HCT116 (cell line): ENCODE measurements at regions not wholly inside any gene's neighbourhood (a gene's known extent, or its start where the extent isn't known, plus 50 kb on each side); places are given as distances from the start of the nearest gene placed in this dataset.

Experiments used
- ATAC-seq: fragments of 200-7000 bp; cut with Tn5 transposase; 2 replicates; pipeline ENCODE4 v1.9.1; 2020; ENCODE audit warnings: mild to moderate bottlenecking, moderate library complexity
- BruUV-seq: library from RNA; stranded (reverse); fragments of 400-500 nt; replicated peaks from 2 replicates; lab custom pipeline; 2021; lab: Mats Ljungman, UMichigan
- CTCF ChIA-PET: fragments of 300-600 bp; sonication (Branson Sonifier 250); formaldehyde crosslinking; loops from one replicate; lab custom pipeline; 2021; ENCODE audit warnings: antibody characterized with exemption; lab: Charles Lee
- POLR2A ChIA-PET: fragments of 300-600, 350-600 bp; sonication (Branson Sonifier 250); formaldehyde crosslinking; loops from one replicate; lab custom pipeline; 2021; ENCODE audit warnings: antibody characterized with exemption; lab: Charles Lee
- RAD21 ChIA-PET, 2 experiments: fragments of 300-600 bp; sonication (Branson Sonifier 250); formaldehyde crosslinking; loops; one replicate each; lab custom pipeline; 2023; ENCODE audit warnings: low total read pairs in 2 of 2; ENCODE audit not compliant: uncharacterized antibody in 2 of 2, unreplicated experiment in 2 of 2, low non-redundant PET in 1 of 2; lab: Charles Lee
- DNase-seq: peaks from one replicate; pipeline ENCODE4 v3.0.0-alpha.2; 2010; ENCODE audit warnings: low read depth, low spot score
- H2AFZ ChIP-seq: fragments of 200-600 bp; shearing (Covaris generic), sonication (generic); 2 replicates; pipeline ENCODE4 v1.6.1; 2017; ENCODE audit warnings: low read depth, mixed run types, mixed read lengths, antibody characterized with exemption, low read length; ENCODE audit not compliant: poor library complexity, severe bottlenecking
- H3K27ac ChIP-seq: 2 replicates; pipeline ENCODE4 v1.5.1; 2012; ENCODE audit warnings: low read depth, low read length
- H3K27me3 ChIP-seq: fragments of 200-600 bp; sonication (generic); 2 replicates; pipeline ENCODE4 v1.6.1; 2016; ENCODE audit warnings: mixed run types, low read length, mixed read lengths; ENCODE audit not compliant: insufficient read depth
- H3K36me3 ChIP-seq, 2 experiments: fragments of 200-500 bp in 1 of 2; fragments of 200-600 bp in 1 of 2; sonication (Bioruptor generic) in 1 of 2; sonication (generic) in 1 of 2; 2 replicates each; pipeline versions ENCODE4 v1.5.1 to v1.6.1; 2014 to 2016; ENCODE audit warnings: low read length in 2 of 2, inconsistent platforms in 1 of 2, mixed read lengths in 1 of 2, mixed run types in 1 of 2; ENCODE audit not compliant: insufficient read depth in 2 of 2, control insufficient read depth in 1 of 2
- H3K4me1 ChIP-seq, 2 experiments: fragments of 200-600 bp in 1 of 2; sonication (generic) in 1 of 2; 2 replicates each; pipeline versions ENCODE4 v1.5.1 to v1.6.1; 2012 to 2017; ENCODE audit warnings: low read length in 2 of 2, inconsistent platforms in 1 of 2, mild to moderate bottlenecking in 1 of 2, mixed read lengths in 1 of 2, mixed run types in 1 of 2, moderate library complexity in 1 of 2; ENCODE audit not compliant: insufficient read depth in 2 of 2, control insufficient read depth in 1 of 2
- H3K4me2 ChIP-seq: fragments of 200-600 bp; sonication (generic); 2 replicates; pipeline ENCODE4 v1.6.1; 2017; ENCODE audit warnings: mixed run types, low read length, mixed read lengths
- H3K4me3 ChIP-seq, 2 experiments: fragments of 200-600 bp in 1 of 2; sonication (generic) in 1 of 2; replicated peaks in 1 of 2; 2 replicates each; pipeline ENCODE4 v1.5.1; 2011 to 2016; ENCODE audit warnings: low read length in 2 of 2, control low read depth in 1 of 2, low read depth in 1 of 2, mild to moderate bottlenecking in 1 of 2, mixed read lengths in 1 of 2, mixed run types in 1 of 2
- H3K79me2 ChIP-seq: fragments of 200-600 bp; sonication (generic); 2 replicates; pipeline ENCODE4 v1.6.1; 2017; ENCODE audit warnings: mild to moderate bottlenecking, mixed run types, low read length, moderate library complexity, mixed read lengths; ENCODE audit not compliant: insufficient read depth
- H3K9ac ChIP-seq: fragments of 200-600 bp; sonication (generic); 2 replicates; pipeline ENCODE4 v1.6.1; 2016; ENCODE audit warnings: low read length, mixed read lengths
- H3K9me2 ChIP-seq: fragments of 200-600 bp; sonication (generic), shearing (Covaris generic); 2 replicates; pipeline ENCODE4 v1.6.1; 2017; ENCODE audit warnings: mixed run types, mild to moderate bottlenecking, moderate library complexity; ENCODE audit not compliant: insufficient read depth
- H3K9me3 ChIP-seq, 2 experiments: fragments of 200-500 bp in 1 of 2; fragments of 200-600 bp in 1 of 2; sonication (Bioruptor generic) in 1 of 2; sonication (generic) in 1 of 2; 2 replicates each; pipeline ENCODE4 v1.6.1; 2014 to 2017; ENCODE audit warnings: low read length in 2 of 2, mixed read lengths in 2 of 2, inconsistent platforms in 1 of 2, low read depth in 1 of 2, mild to moderate bottlenecking in 1 of 2, mixed run types in 1 of 2, moderate library complexity in 1 of 2; ENCODE audit not compliant: control insufficient read depth in 1 of 2, insufficient read depth in 1 of 2
- H4K20me1 ChIP-seq: fragments of 200-600 bp; sonication (generic), shearing (Covaris generic); 2 replicates; pipeline ENCODE4 v1.6.1; 2017; ENCODE audit warnings: mixed run types, mild to moderate bottlenecking, moderate library complexity; ENCODE audit not compliant: insufficient read depth
- EGR1 ChIP-seq: IDR thresholded peaks from 2 replicates; pipeline ENCODE4 v1.6.1; 2012; ENCODE audit warnings: low read depth
- FOSL1 ChIP-seq: IDR thresholded peaks from 2 replicates; pipeline ENCODE4 v1.6.1; 2012; ENCODE audit warnings: low read depth
- JUND ChIP-seq: IDR thresholded peaks from 2 replicates; pipeline ENCODE4 v1.6.1; 2012
- POLR2A ChIP-seq: IDR thresholded peaks from 2 replicates; pipeline ENCODE4 v1.7.0; 2011; ENCODE audit warnings: borderline replicate concordance; ENCODE audit not compliant: insufficient read depth, insufficient read length; ENCODE audit errors: extremely low read depth
- POLR2AphosphoS5 ChIP-seq: IDR thresholded peaks from 2 replicates; pipeline ENCODE4 v1.6.1; 2011; ENCODE audit warnings: mild to moderate bottlenecking, low read depth, low read length, moderate library complexity
- RAD21 ChIP-seq: IDR thresholded peaks from 2 replicates; pipeline ENCODE4 v1.6.1; 2012; ENCODE audit warnings: low read depth, mild to moderate bottlenecking
- TCF7L2 ChIP-seq: IDR thresholded peaks from 2 replicates; pipeline ENCODE4 v1.7.0; 2011; ENCODE audit warnings: borderline replicate concordance, inconsistent platforms; ENCODE audit not compliant: insufficient read depth, insufficient read length; ENCODE audit errors: extremely low read depth
- YY1 ChIP-seq: IDR thresholded peaks from 2 replicates; pipeline ENCODE4 v1.6.1; 2011; ENCODE audit warnings: low read length, low read depth, moderate library complexity, mild to moderate bottlenecking; ENCODE audit not compliant: insufficient replicate concordance; ENCODE audit errors: extremely low read depth
- intact Hi-C: fragments of 100-400 bp; cut with micrococcal nuclease; formaldehyde crosslinking; loops from 2 replicates; pipeline ENCODE4 v1.10.0; 2022
- TF ChIP-seq, protein P1 (sequence below), 3 experiments: fragments of 200-600 bp in 1 of 3; sonication (generic) in 1 of 3; IDR thresholded peaks in 2 of 3; conservative IDR thresholded peaks in 1 of 3; 2 replicates each; pipeline ENCODE4 v1.5.1; 2012 to 2017; ENCODE audit warnings: low read depth in 2 of 3, low read length in 2 of 3, antibody characterized with exemption in 1 of 3, borderline replicate concordance in 1 of 3, control low read depth in 1 of 3, mild to moderate bottlenecking in 1 of 3, mixed read lengths in 1 of 3, mixed run types in 1 of 3, moderate library complexity in 1 of 3; ENCODE audit not compliant: insufficient read depth in 1 of 3
- TF ChIP-seq, protein P2 (sequence below): IDR thresholded peaks from 2 replicates; pipeline ENCODE4 v1.6.1; 2012
- TF ChIP-seq, protein P3 (sequence below): IDR thresholded peaks from 2 replicates; pipeline ENCODE4 v1.6.1; 2012
- TF ChIP-seq, protein P4 (sequence below): IDR thresholded peaks from 2 replicates; pipeline ENCODE4 v1.6.1; 2012; ENCODE audit warnings: low read depth

DNA sequence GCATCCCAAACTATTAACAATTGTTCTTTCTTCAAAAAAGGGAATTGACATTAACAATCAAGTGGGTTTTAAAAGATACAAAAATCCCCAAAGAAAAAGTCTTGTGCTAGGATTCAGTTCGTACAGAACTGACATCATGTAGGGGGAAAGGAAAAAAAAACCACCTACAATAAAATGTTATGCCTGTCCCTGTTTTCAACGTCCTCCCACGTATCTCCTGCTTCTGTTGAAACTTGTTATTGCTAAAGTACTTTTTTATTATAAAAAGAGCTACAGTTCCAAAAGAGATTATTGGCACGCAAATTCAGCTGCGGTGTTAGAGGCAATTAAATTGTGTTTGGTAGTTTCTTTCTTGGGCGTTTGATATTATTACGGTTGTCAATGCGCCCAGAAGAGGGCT is 102.8 kb upstream of the PHACTR1 start:
- Histone ChIP-seq H3K79me2 (no peaks in the 10 kb centered on the region), H3K4me2 (no peak overlapping the region), H3K4me3 (no peak overlapping the region), H3K9ac (no peak overlapping the region), H3K27me3 (no peaks in the 10 kb centered on the region; the same call in 1 of the 2 replicates), H3K9me3 (no peaks in the 10 kb centered on the region), H4K20me1 (no peaks in the 10 kb centered on the region), H3K9me2 (no peaks in the 10 kb centered on the region), H3K4me1 (no peaks in the 10 kb centered on the region), H2AFZ (no peak overlapping the region), H3K36me3 (no peaks in the 10 kb centered on the region), H3K27ac (no peak overlapping the region)
- DNase-seq (no peak), ATAC-seq (no peak)
- ChIA-PET CTCF (no interaction called here), POLR2A (no interaction called here), RAD21 (no interaction called here)
- no TSS peak for BruUV-seq
- TF ChIP-seq JUND (no peak), EGR1 (no peak), POLR2AphosphoS5 (no peak), FOSL1 (no peak), YY1 (no peak)
- intact Hi-C loops = no loop called here

DNA sequence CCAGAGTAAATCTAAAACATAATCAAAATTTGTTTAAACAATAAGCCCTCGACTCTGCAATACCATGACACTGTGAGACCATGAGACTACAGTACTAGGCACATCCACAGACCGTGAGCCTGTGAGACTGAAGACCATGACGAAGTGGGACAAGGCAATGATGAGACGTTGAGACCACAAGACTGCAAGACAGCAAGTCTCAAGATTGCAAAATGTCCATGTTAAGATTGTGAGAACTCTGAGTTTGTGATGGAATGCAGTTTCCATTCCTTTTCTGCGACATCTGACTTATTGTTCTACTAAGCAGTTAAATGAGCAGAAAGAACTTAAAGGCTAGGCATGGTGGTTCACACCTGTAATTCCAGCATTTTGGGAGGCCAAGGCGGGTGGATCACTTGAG is 102.1 kb upstream of the PHACTR1 start:
- DNase-seq (no peak), ATAC-seq (no peak)
- Histone ChIP-seq H3K9me3 (no peaks in the 10 kb centered on the region), H3K4me1 (no peaks in the 10 kb centered on the region), H4K20me1 (no peaks in the 10 kb centered on the region), H3K27ac (no peak overlapping the region), H3K9me2 (no peaks in the 10 kb centered on the region), H3K4me2 (no peak overlapping the region), H3K27me3 (no peaks in the 10 kb centered on the region; the same call in 1 of the 2 replicates), H3K9ac (no peak overlapping the region), H3K36me3 (no peaks in the 10 kb centered on the region), H2AFZ (no peak overlapping the region), H3K79me2 (no peaks in the 10 kb centered on the region), H3K4me3 (no peak overlapping the region)
- intact Hi-C loops = no loop called here
- TF ChIP-seq, protein P1, sequence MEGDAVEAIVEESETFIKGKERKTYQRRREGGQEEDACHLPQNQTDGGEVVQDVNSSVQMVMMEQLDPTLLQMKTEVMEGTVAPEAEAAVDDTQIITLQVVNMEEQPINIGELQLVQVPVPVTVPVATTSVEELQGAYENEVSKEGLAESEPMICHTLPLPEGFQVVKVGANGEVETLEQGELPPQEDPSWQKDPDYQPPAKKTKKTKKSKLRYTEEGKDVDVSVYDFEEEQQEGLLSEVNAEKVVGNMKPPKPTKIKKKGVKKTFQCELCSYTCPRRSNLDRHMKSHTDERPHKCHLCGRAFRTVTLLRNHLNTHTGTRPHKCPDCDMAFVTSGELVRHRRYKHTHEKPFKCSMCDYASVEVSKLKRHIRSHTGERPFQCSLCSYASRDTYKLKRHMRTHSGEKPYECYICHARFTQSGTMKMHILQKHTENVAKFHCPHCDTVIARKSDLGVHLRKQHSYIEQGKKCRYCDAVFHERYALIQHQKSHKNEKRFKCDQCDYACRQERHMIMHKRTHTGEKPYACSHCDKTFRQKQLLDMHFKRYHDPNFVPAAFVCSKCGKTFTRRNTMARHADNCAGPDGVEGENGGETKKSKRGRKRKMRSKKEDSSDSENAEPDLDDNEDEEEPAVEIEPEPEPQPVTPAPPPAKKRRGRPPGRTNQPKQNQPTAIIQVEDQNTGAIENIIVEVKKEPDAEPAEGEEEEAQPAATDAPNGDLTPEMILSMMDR (IDR thresholded peaks at IDR 0.05 in 2 of 3, conservative IDR thresholded peaks at IDR 0.05 in 1 of 3; ENCODE audit: borderline replicate concordance in 1 of 3, insufficient read depth in 1 of 3, low read depth in 2 of 3, low read length in 2 of 3) = no peak
- TF ChIP-seq EGR1 = no peak
- TF ChIP-seq, protein P2, sequence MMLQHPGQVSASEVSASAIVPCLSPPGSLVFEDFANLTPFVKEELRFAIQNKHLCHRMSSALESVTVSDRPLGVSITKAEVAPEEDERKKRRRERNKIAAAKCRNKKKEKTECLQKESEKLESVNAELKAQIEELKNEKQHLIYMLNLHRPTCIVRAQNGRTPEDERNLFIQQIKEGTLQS = no peak
- no peak for TF ChIP-seq POLR2A
- TF ChIP-seq, protein P3, sequence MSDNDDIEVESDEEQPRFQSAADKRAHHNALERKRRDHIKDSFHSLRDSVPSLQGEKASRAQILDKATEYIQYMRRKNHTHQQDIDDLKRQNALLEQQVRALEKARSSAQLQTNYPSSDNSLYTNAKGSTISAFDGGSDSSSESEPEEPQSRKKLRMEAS = no peak
- TF ChIP-seq TCF7L2 = no peak
- TF ChIP-seq RAD21 = no peak
- TF ChIP-seq, protein P4, sequence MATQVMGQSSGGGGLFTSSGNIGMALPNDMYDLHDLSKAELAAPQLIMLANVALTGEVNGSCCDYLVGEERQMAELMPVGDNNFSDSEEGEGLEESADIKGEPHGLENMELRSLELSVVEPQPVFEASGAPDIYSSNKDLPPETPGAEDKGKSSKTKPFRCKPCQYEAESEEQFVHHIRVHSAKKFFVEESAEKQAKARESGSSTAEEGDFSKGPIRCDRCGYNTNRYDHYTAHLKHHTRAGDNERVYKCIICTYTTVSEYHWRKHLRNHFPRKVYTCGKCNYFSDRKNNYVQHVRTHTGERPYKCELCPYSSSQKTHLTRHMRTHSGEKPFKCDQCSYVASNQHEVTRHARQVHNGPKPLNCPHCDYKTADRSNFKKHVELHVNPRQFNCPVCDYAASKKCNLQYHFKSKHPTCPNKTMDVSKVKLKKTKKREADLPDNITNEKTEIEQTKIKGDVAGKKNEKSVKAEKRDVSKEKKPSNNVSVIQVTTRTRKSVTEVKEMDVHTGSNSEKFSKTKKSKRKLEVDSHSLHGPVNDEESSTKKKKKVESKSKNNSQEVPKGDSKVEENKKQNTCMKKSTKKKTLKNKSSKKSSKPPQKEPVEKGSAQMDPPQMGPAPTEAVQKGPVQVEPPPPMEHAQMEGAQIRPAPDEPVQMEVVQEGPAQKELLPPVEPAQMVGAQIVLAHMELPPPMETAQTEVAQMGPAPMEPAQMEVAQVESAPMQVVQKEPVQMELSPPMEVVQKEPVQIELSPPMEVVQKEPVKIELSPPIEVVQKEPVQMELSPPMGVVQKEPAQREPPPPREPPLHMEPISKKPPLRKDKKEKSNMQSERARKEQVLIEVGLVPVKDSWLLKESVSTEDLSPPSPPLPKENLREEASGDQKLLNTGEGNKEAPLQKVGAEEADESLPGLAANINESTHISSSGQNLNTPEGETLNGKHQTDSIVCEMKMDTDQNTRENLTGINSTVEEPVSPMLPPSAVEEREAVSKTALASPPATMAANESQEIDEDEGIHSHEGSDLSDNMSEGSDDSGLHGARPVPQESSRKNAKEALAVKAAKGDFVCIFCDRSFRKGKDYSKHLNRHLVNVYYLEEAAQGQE = no peak
- TF ChIP-seq FOSL1 = no peak
- POLR2A ChIA-PET = no interaction called here
- BruUV-seq = no TSS peak
- RAD21 ChIA-PET = no interaction called here
- CTCF ChIA-PET = no interaction called here
